ENCODE measurements at regions not wholly inside any gene's neighbourhood (a gene's known extent, or its start where the extent isn't known, plus 50 kb on each side); places are given as distances from the start of the nearest gene placed in this dataset.

GRCh38 chr10:123236126-123236525, 81.9 kb downstream of the BUB3 start:
- Histone ChIP-seq H3K4me1 (ENCODE audit: control insufficient read depth, extremely low read depth, insufficient read depth, low read length) (no peaks in the 10 kb centered on the region), H3K27ac (ENCODE audit: control insufficient read depth, insufficient read depth, low read length) (no peak overlapping the region), H4K20me1 (ENCODE audit: control insufficient read depth, extremely low read depth, insufficient read depth, low read length) (no peaks in the 10 kb centered on the region), H3K4me2 (ENCODE audit: control insufficient read depth, extremely low read depth, insufficient read depth, low read depth, low read length) (no peak overlapping the region), H3K9me1 (ENCODE audit: control insufficient read depth, extremely low read depth, insufficient read depth, low read length) (no peaks in the 10 kb centered on the region), H3K27me3 (ENCODE audit: control insufficient read depth, extremely low read depth, insufficient read depth, low read length) (no peaks in the 10 kb centered on the region), H3K9ac (ENCODE audit: control insufficient read depth, extremely low read depth, insufficient read depth, low read length) (no peak overlapping the region), H3K9me3 (ENCODE audit: control insufficient read depth, low read depth, low read length) (no peaks in the 10 kb centered on the region), H2AFZ (ENCODE audit: control insufficient read depth, low read length) (no peak overlapping the region), H3K79me2 (ENCODE audit: control insufficient read depth, insufficient read depth, low read length) (no peaks in the 10 kb centered on the region), H3K4me3 (ENCODE audit: control insufficient read depth in 2 of 3, extremely low read depth in 1 of 3, insufficient read depth in 2 of 3, low read depth in 1 of 3, low read length in 3 of 3) (no peak overlapping the region), H3K36me3 (ENCODE audit: control insufficient read depth in 2 of 2, extremely low read depth in 1 of 2, insufficient read depth in 2 of 2, low read length in 2 of 2) (no peaks in the 10 kb centered on the region)
- FAIRE-seq, result no peak
- TF ChIP-seq EZH2 (IDR thresholded peaks at IDR 0.05; ENCODE audit: low read length) (no peak), CTCF (optimal IDR thresholded peaks at IDR 0.05 in 1 of 3, IDR thresholded peaks at IDR 0.05 in 1 of 3, conservative IDR thresholded peaks at IDR 0.05 in 1 of 3; ENCODE audit: extremely low read depth in 1 of 3, insufficient read depth in 2 of 3, low read length in 3 of 3) (peak; percentile 18 to 24 (median 19))
- DNase-seq (ENCODE audit: low read depth, low spot score), result no peak
- dilution Hi-C loops (cut with MboI; ENCODE audit: extremely low pct_ligation_motif_present, low sequenced_read_pairs), result no loop called here

GRCh38 chr10:123240250-123240649, 86.0 kb downstream of the BUB3 start:
- DNase-seq (ENCODE audit: low read depth, low spot score) (no peak), FAIRE-seq (no peak)
- dilution Hi-C loops (cut with MboI; ENCODE audit: extremely low pct_ligation_motif_present, low sequenced_read_pairs), result no loop called here
- Histone ChIP-seq H3K4me1 (ENCODE audit: control insufficient read depth, extremely low read depth, insufficient read depth, low read length) (no peaks in the 10 kb centered on the region), H3K79me2 (ENCODE audit: control insufficient read depth, insufficient read depth, low read length) (no peaks in the 10 kb centered on the region), H3K9me1 (ENCODE audit: control insufficient read depth, extremely low read depth, insufficient read depth, low read length) (no peaks in the 10 kb centered on the region), H2AFZ (ENCODE audit: control insufficient read depth, low read length) (no peak overlapping the region), H3K4me2 (ENCODE audit: control insufficient read depth, extremely low read depth, insufficient read depth, low read depth, low read length) (no peak overlapping the region), H3K4me3 (ENCODE audit: control insufficient read depth in 2 of 3, extremely low read depth in 1 of 3, insufficient read depth in 2 of 3, low read depth in 1 of 3, low read length in 3 of 3) (no peak overlapping the region), H3K27me3 (ENCODE audit: control insufficient read depth, extremely low read depth, insufficient read depth, low read length) (no peaks in the 10 kb centered on the region), H3K9me3 (ENCODE audit: control insufficient read depth, low read depth, low read length) (no peaks in the 10 kb centered on the region), H3K9ac (ENCODE audit: control insufficient read depth, extremely low read depth, insufficient read depth, low read length) (no peak overlapping the region), H3K36me3 (ENCODE audit: control insufficient read depth in 2 of 2, extremely low read depth in 1 of 2, insufficient read depth in 2 of 2, low read length in 2 of 2) (no peaks in the 10 kb centered on the region), H4K20me1 (ENCODE audit: control insufficient read depth, extremely low read depth, insufficient read depth, low read length) (no peaks in the 10 kb centered on the region), H3K27ac (ENCODE audit: control insufficient read depth, insufficient read depth, low read length) (no peak overlapping the region)
- TF ChIP-seq EZH2 (IDR thresholded peaks at IDR 0.05; ENCODE audit: low read length) (no peak), CTCF (optimal IDR thresholded peaks at IDR 0.05 in 1 of 3, IDR thresholded peaks at IDR 0.05 in 1 of 3, conservative IDR thresholded peaks at IDR 0.05 in 1 of 3; ENCODE audit: extremely low read depth in 1 of 3, insufficient read depth in 2 of 3, low read length in 3 of 3) (no peak)
